H1 (cell line): ENCODE measurements at regions not wholly inside any gene's neighbourhood (a gene's known extent, or its start where the extent isn't known, plus 50 kb on each side); places are given as distances from the start of the nearest gene placed in this dataset.

Experiments used
- CTCF ChIA-PET: fragments of 300-600 bp; sonication (Branson Sonifier 250); formaldehyde crosslinking; loops from one replicate; lab custom pipeline; 2021; ENCODE audit not compliant: partially characterized antibody; lab: Charles Lee
- POLR2A ChIA-PET: fragments of 300-600 bp; sonication (Branson Sonifier 250); formaldehyde crosslinking; loops from one replicate; lab custom pipeline; 2021; ENCODE audit warnings: inconsistent platforms; ENCODE audit not compliant: partially characterized antibody; lab: Charles Lee
- DNase-seq, 2 experiments: peaks; one replicate each; pipeline versions ENCODE4 v3.0.0 to v3.0.0-alpha.2; 2010 to 2022; ENCODE audit warnings: low spot score in 2 of 2, low read depth in 1 of 2, mixed read lengths in 1 of 2
- FAIRE-seq: peaks from 2 replicates; lab custom pipeline; 2011; peaks lifted over from hg19 to GRCh38; lab: Jason Lieb, UNC
- H2AFZ ChIP-seq: 2 replicates; pipeline ENCODE4 v1.8.1; 2012; ENCODE audit warnings: low read length, inconsistent platforms
- H2AK5ac ChIP-seq: 2 replicates; pipeline ENCODE4 v1.6.1; 2013; ENCODE audit warnings: low read depth, low read length
- H2BK120ac ChIP-seq: replicated peaks from 2 replicates; pipeline ENCODE3; 2013; ENCODE audit warnings: low read depth, low read length, inconsistent platforms
- H2BK12ac ChIP-seq: 2 replicates; pipeline ENCODE4 v1.6.1; 2013; ENCODE audit warnings: low read depth, low read length
- H2BK15ac ChIP-seq: 2 replicates; pipeline ENCODE4 v1.6.1; 2013; ENCODE audit warnings: low read length
- H2BK20ac ChIP-seq: 2 replicates; pipeline ENCODE4 v1.6.1; 2013; ENCODE audit warnings: low read length
- H2BK5ac ChIP-seq: 2 replicates; pipeline ENCODE4 v1.6.1; 2013; ENCODE audit warnings: low read depth, low read length
- H3K14ac ChIP-seq: 2 replicates; pipeline ENCODE4 v1.6.1; 2013; ENCODE audit warnings: inconsistent platforms; ENCODE audit not compliant: insufficient read length
- H3K18ac ChIP-seq: 2 replicates; pipeline ENCODE4 v1.6.1; 2013; ENCODE audit warnings: low read length; ENCODE audit errors: extremely low read depth
- H3K23ac ChIP-seq: 2 replicates; pipeline ENCODE4 v1.6.1; 2013; ENCODE audit warnings: inconsistent platforms; ENCODE audit not compliant: insufficient read length
- H3K23me2 ChIP-seq: 2 replicates; pipeline ENCODE4 v1.6.1; 2013; ENCODE audit warnings: low read depth, low read length
- H3K27ac ChIP-seq: 2 replicates; pipeline ENCODE4 v1.6.1; 2011; ENCODE audit warnings: low read depth, low read length, inconsistent platforms
- H3K27me3 ChIP-seq, 4 experiments: replicated peaks in 1 of 4; 1 replicate in 1 of 4; 2 replicates in 3 of 4; pipeline versions ENCODE4 v1.6.1 to v1.8.1; 2011 to 2013; ENCODE audit warnings: low read length in 3 of 4, mild to moderate bottlenecking in 3 of 4, inconsistent platforms in 2 of 4, mixed read lengths in 2 of 4, moderate library complexity in 1 of 4; ENCODE audit not compliant: control insufficient read depth in 3 of 4, insufficient read depth in 3 of 4; ENCODE audit errors: extremely low read depth in 1 of 4
- H3K36me3 ChIP-seq, 4 experiments: 2 replicates each; pipeline versions ENCODE4 v1.6.1 to v1.8.1; 2011 to 2013; ENCODE audit warnings: mild to moderate bottlenecking in 4 of 4, low read length in 3 of 4, moderate library complexity in 2 of 4, control low read depth in 1 of 4, inconsistent platforms in 1 of 4; ENCODE audit not compliant: insufficient read depth in 4 of 4, control insufficient read depth in 2 of 4
- H3K4ac ChIP-seq: replicated peaks from 2 replicates; pipeline ENCODE3; 2013; ENCODE audit warnings: low read length, low read depth, mixed read lengths, inconsistent platforms; ENCODE audit not compliant: insufficient read length
- H3K4me1 ChIP-seq, 4 experiments: replicated peaks in 1 of 4; 1 replicate in 1 of 4; 2 replicates in 3 of 4; pipeline versions ENCODE4 v1.6.1 to v1.8.1; 2011 to 2013; ENCODE audit warnings: low read length in 3 of 4, inconsistent platforms in 2 of 4, mixed read lengths in 1 of 4; ENCODE audit not compliant: insufficient read depth in 4 of 4, control insufficient read depth in 3 of 4
- H3K4me2 ChIP-seq, 2 experiments: 2 replicates each; pipeline versions ENCODE4 v1.6.1 to v1.8.1; 2011 to 2013; ENCODE audit warnings: low read depth in 2 of 2, low read length in 2 of 2, control low read depth in 1 of 2, inconsistent platforms in 1 of 2, mild to moderate bottlenecking in 1 of 2; ENCODE audit not compliant: insufficient read depth in 1 of 2
- H3K4me3 ChIP-seq, 4 experiments: fragments of 200-600, 300-600 bp in 1 of 4; sonication (generic), shearing (Covaris generic), sonication (Bioruptor Twin) in 1 of 4; 2 replicates each; pipeline versions ENCODE4 v1.5.1 to v1.8.1; 2011 to 2016; ENCODE audit warnings: low read length in 4 of 4, low read depth in 3 of 4, control low read depth in 2 of 4, inconsistent platforms in 2 of 4, mild to moderate bottlenecking in 2 of 4, mixed read lengths in 1 of 4, moderate library complexity in 1 of 4; ENCODE audit not compliant: insufficient read depth in 2 of 4; ENCODE audit errors: extremely low read depth in 1 of 4
- H3K56ac ChIP-seq: replicated peaks from 2 replicates; pipeline ENCODE3; 2013; ENCODE audit warnings: low read depth, mild to moderate bottlenecking, mixed read lengths, low read length, inconsistent platforms; ENCODE audit not compliant: insufficient read length
- H3K79me1 ChIP-seq: 2 replicates; pipeline ENCODE4 v1.6.1; 2013; ENCODE audit warnings: low read depth, low read length, control low read depth
- H3K79me2 ChIP-seq, 2 experiments: 2 replicates each; pipeline versions ENCODE4 v1.6.1 to v1.8.1; 2012 to 2013; ENCODE audit warnings: low read length in 2 of 2, mild to moderate bottlenecking in 2 of 2, inconsistent platforms in 1 of 2; ENCODE audit not compliant: insufficient read depth in 2 of 2, control insufficient read depth in 1 of 2
- H3K9ac ChIP-seq, 4 experiments: replicated peaks in 1 of 4; 1 replicate in 1 of 4; 2 replicates in 3 of 4; pipeline versions ENCODE4 v1.6.1 to v1.8.1; 2011 to 2013; ENCODE audit warnings: low read depth in 3 of 4, low read length in 3 of 4, control low read depth in 2 of 4, mild to moderate bottlenecking in 2 of 4, moderate library complexity in 2 of 4, inconsistent platforms in 1 of 4; ENCODE audit errors: extremely low read depth in 1 of 4
- H3K9me3 ChIP-seq, 2 experiments: 2 replicates each; pipeline versions ENCODE4 v1.6.1 to v1.8.1; 2012 to 2013; ENCODE audit warnings: mild to moderate bottlenecking in 2 of 2, moderate library complexity in 2 of 2, control low read depth in 1 of 2, inconsistent platforms in 1 of 2, low read depth in 1 of 2, low read length in 1 of 2, mixed read lengths in 1 of 2; ENCODE audit not compliant: insufficient read depth in 2 of 2
- H4K20me1 ChIP-seq, 2 experiments: replicated peaks in 1 of 2; 2 replicates each; pipeline versions ENCODE3 to v1.8.1; 2011 to 2013; ENCODE audit warnings: inconsistent platforms in 2 of 2, low read length in 2 of 2, mild to moderate bottlenecking in 1 of 2; ENCODE audit not compliant: insufficient read depth in 2 of 2, control insufficient read depth in 1 of 2
- H4K5ac ChIP-seq: 2 replicates; pipeline ENCODE4 v1.6.1; 2013; ENCODE audit warnings: low read length, low read depth, mixed read lengths, inconsistent platforms; ENCODE audit not compliant: insufficient read length
- H4K8ac ChIP-seq: 2 replicates; pipeline ENCODE4 v1.8.0; 2013; ENCODE audit warnings: mild to moderate bottlenecking, moderate library complexity, low read length, inconsistent platforms; ENCODE audit not compliant: insufficient read depth; ENCODE audit errors: extremely low read depth
- H4K91ac ChIP-seq: replicated peaks from 2 replicates; pipeline ENCODE3; 2013; ENCODE audit warnings: low read length, mixed read lengths, inconsistent platforms; ENCODE audit not compliant: insufficient read length
- CBX5 ChIP-seq: fragments of 300-800, 300-1000 bp; sonication (generic); IDR thresholded peaks from 2 replicates; pipeline ENCODE4 v1.7.1; 2016; ENCODE audit warnings: antibody characterized with exemption, low read length, low read depth
- EP300 ChIP-seq, 2 experiments: IDR thresholded peaks; 1 replicate in 1 of 2; 2 replicates in 1 of 2; pipeline ENCODE4 v1.6.1; 2011 to 2012; ENCODE audit warnings: low read depth in 2 of 2, low read length in 2 of 2, mild to moderate bottlenecking in 2 of 2, borderline replicate concordance in 1 of 2, inconsistent platforms in 1 of 2, moderate library complexity in 1 of 2
- RXRA ChIP-seq: IDR thresholded peaks from 2 replicates; pipeline ENCODE4 v1.6.1; 2011; ENCODE audit warnings: low read depth, mild to moderate bottlenecking, low read length, moderate library complexity; ENCODE audit not compliant: insufficient read depth
- SP2 ChIP-seq: IDR thresholded peaks from 2 replicates; pipeline ENCODE4 v1.6.1; 2012; ENCODE audit warnings: mild to moderate bottlenecking, low read length, inconsistent platforms
- TAF1 ChIP-seq: IDR thresholded peaks from 2 replicates; pipeline ENCODE4 v1.6.1; 2011; ENCODE audit warnings: mild to moderate bottlenecking, low read depth, low read length
- ZNF274 ChIP-seq: IDR thresholded peaks from 2 replicates; pipeline ENCODE4 v1.7.0; 2012; ENCODE audit warnings: low read length, borderline replicate concordance; ENCODE audit errors: extremely low read depth
- WGBS, 2 experiments: shearing (Covaris generic) in 1 of 2; methylation state at CpG; one replicate each; pipeline versions ENCODE4 v1.1.6 to v1.1.7; 2013 to 2015; ENCODE audit warnings: low lambda C conversion rate in 2 of 2, mixed read lengths in 2 of 2, inconsistent platforms in 1 of 2, low coverage in 1 of 2, missing lambda C conversion rate in 1 of 2; ENCODE audit not compliant: insufficient replicate concordance in 2 of 2, insufficient coverage in 1 of 2, insufficient read length in 1 of 2; ENCODE audit errors: extremely low coverage in 1 of 2, missing lambda C conversion rate in 1 of 2; 5-methylcytosine and 5-hydroxymethylcytosine counted together
- TF ChIP-seq, protein P1 (sequence below): IDR thresholded peaks from 2 replicates; pipeline ENCODE4 v1.6.1; 2011; ENCODE audit warnings: low read depth, mild to moderate bottlenecking, low read length; ENCODE audit not compliant: insufficient read depth

DNA sequence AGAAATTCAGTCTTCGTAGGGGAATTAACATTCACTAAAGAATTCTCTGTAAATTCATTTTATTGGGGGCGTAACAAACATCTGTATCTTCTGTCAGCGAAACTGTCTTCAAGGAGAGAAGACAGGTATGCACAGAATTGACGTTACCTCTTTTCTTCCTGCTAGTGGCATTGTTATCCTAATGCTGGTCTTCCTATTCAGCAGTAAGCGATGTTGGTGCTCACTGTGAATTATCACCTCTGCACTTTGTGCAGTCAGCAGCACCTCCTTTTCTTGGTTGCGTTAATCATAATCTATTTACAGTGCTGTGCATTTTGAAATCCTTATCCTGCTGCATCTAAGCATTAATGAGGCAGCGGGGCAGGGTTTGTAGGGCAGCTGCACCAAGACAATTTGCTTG is 362.3 kb downstream of the SLC4A3 start:
- Histone ChIP-seq H3K18ac (no peak overlapping the region), H4K20me1 (no peaks in the 10 kb centered on the region), H4K5ac (no peak overlapping the region), H3K27me3 (no peaks in the 10 kb centered on the region), H3K14ac (no peak overlapping the region), H3K79me1 (no peaks in the 10 kb centered on the region), H3K9me3 (peaks cover 2 to 3% of the 10 kb centered on the region in 2 experiments; a peak in 2 of 4 replicates), H2BK20ac (no peak overlapping the region), H4K91ac (no peak overlapping the region), H3K4ac (no peak overlapping the region), H3K4me3 (no peak overlapping the region), H3K79me2 (no peaks in the 10 kb centered on the region), H3K23ac (no peak overlapping the region), H3K36me3 (no peaks in the 10 kb centered on the region), H2AFZ (no peak overlapping the region), H2AK5ac (no peak overlapping the region), H3K23me2 (no peaks in the 10 kb centered on the region), H3K4me1 (peaks cover 0 to 8% (median 2%) of the 10 kb centered on the region in 4 experiments; a peak in 2 of 7 replicates), H2BK120ac (no peak overlapping the region), H4K8ac (no peak overlapping the region), H3K27ac (no peak overlapping the region), H3K56ac (no peak overlapping the region), H2BK12ac (no peak overlapping the region), H3K4me2 (no peak overlapping the region), H2BK5ac (no peak overlapping the region), H3K9ac (no peak overlapping the region), H2BK15ac (no peak overlapping the region)
- FAIRE-seq: no peak
- no peak for DNase-seq
- TF ChIP-seq ZNF274: no peak
- TF ChIP-seq, protein P1, sequence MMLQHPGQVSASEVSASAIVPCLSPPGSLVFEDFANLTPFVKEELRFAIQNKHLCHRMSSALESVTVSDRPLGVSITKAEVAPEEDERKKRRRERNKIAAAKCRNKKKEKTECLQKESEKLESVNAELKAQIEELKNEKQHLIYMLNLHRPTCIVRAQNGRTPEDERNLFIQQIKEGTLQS: no peak
- no peak for TF ChIP-seq RXRA
- TF ChIP-seq SP2: no peak
- TF ChIP-seq CBX5: no peak
- no peak for TF ChIP-seq EP300 (IDR thresholded peaks at IDR 0.05; ENCODE audit: borderline replicate concordance in 1 of 2, low read depth in 2 of 2, low read length in 2 of 2)
- TF ChIP-seq TAF1: no peak
- POLR2A ChIA-PET: no interaction called here
- WGBS, 2 experiments: 67% methylated on average over 7 of the region's 7 CpGs; no CpG with 5 or more reads in 1 of the 2 experiments
- CTCF ChIA-PET: no interaction called here
